IMR-90 (cell line): ENCODE measurements at regions not wholly inside any gene's neighbourhood (a gene's known extent, or its start where the extent isn't known, plus 50 kb on each side); places are given as distances from the start of the nearest gene placed in this dataset.

ENCODE experiments used
- ATAC-seq: fragments of 200-7000 bp; cut with Tn5 transposase; 2 replicates; pipeline ENCODE4 v1.9.1; 2020; ENCODE audit warnings: low read depth, mild to moderate bottlenecking, moderate library complexity
- BruUV-seq: library from RNA; stranded (reverse); fragments of 400-500 nt; replicated peaks from 2 replicates; lab custom pipeline; 2021; lab: Mats Ljungman, UMichigan
- CTCF ChIA-PET: fragments of 300-600 bp; formaldehyde crosslinking; extraction: SDS; loops from one replicate; lab custom pipeline; 2021; ENCODE audit warnings: antibody characterized with exemption; lab: Yijun Ruan, JAX
- POLR2A ChIA-PET: fragments of 300-600 bp; sonication (Branson Sonifier 250); formaldehyde crosslinking; loops from one replicate; lab custom pipeline; 2022; ENCODE audit warnings: antibody characterized with exemption; ENCODE audit not compliant: unreplicated experiment; lab: Charles Lee
- DNase-seq: peaks from one replicate; pipeline ENCODE4 v3.0.0; 2013
- H2AFZ ChIP-seq: replicated peaks from 2 replicates; pipeline ENCODE3; 2013; ENCODE audit warnings: low read length, mild to moderate bottlenecking; ENCODE audit not compliant: poor library complexity
- H2AK5ac ChIP-seq: 2 replicates; pipeline ENCODE4 v1.6.1; 2013; ENCODE audit warnings: low read depth, low read length, inconsistent platforms
- H2AK9ac ChIP-seq: replicated peaks from 2 replicates; pipeline ENCODE3; 2013; ENCODE audit warnings: mild to moderate bottlenecking, low read depth, low read length, moderate library complexity; ENCODE audit not compliant: poor library complexity
- H2BK120ac ChIP-seq: 2 replicates; pipeline ENCODE4 v1.6.1; 2013; ENCODE audit warnings: low read depth, low read length, inconsistent platforms
- H2BK15ac ChIP-seq: 3 replicates; pipeline ENCODE4 v1.6.1; 2013; ENCODE audit warnings: low read depth, low read length, inconsistent platforms
- H2BK20ac ChIP-seq: 2 replicates; pipeline ENCODE4 v1.6.1; 2013; ENCODE audit warnings: low read depth, mild to moderate bottlenecking, inconsistent platforms, low read length, moderate library complexity
- H2BK5ac ChIP-seq: 2 replicates; pipeline ENCODE4 v1.6.1; 2013; ENCODE audit warnings: mild to moderate bottlenecking, low read depth, low read length, inconsistent platforms; ENCODE audit not compliant: poor library complexity, severe bottlenecking
- H3K14ac ChIP-seq: replicated peaks from 2 replicates; pipeline ENCODE4 v1.6.1; 2013; ENCODE audit warnings: low read depth, low read length, inconsistent platforms
- H3K18ac ChIP-seq: 2 replicates; pipeline ENCODE4 v1.6.1; 2013; ENCODE audit warnings: low read depth, low read length, control low read depth
- H3K23ac ChIP-seq: 2 replicates; pipeline ENCODE4 v1.6.1; 2013; ENCODE audit warnings: low read depth, low read length, inconsistent platforms
- H3K27ac ChIP-seq: 2 replicates; pipeline ENCODE4 v1.5.1; 2013; ENCODE audit warnings: mild to moderate bottlenecking, control low read depth, low read length; ENCODE audit not compliant: insufficient read depth
- H3K27me3 ChIP-seq: 2 replicates; pipeline ENCODE4 v1.6.1; 2013; ENCODE audit warnings: low read length; ENCODE audit not compliant: control insufficient read depth, insufficient read depth
- H3K36me3 ChIP-seq: 2 replicates; pipeline ENCODE4 v1.6.1; 2013; ENCODE audit warnings: low read length, mixed read lengths; ENCODE audit not compliant: control insufficient read depth, insufficient read depth
- H3K4ac ChIP-seq: 2 replicates; pipeline ENCODE4 v1.6.1; 2013; ENCODE audit warnings: low read depth, low read length, inconsistent platforms
- H3K4me1 ChIP-seq: 2 replicates; pipeline ENCODE4 v1.6.1; 2013; ENCODE audit warnings: low read length, mixed read lengths; ENCODE audit not compliant: control insufficient read depth, insufficient read depth
- H3K4me2 ChIP-seq: 2 replicates; pipeline ENCODE4 v1.6.1; 2013; ENCODE audit warnings: low read depth, mild to moderate bottlenecking, control low read depth, low read length, moderate library complexity
- H3K4me3 ChIP-seq: 2 replicates; pipeline ENCODE4 v1.5.1; 2013; ENCODE audit warnings: low read depth, mild to moderate bottlenecking, control low read depth, low read length, moderate library complexity; ENCODE audit not compliant: insufficient read depth
- H3K56ac ChIP-seq: 2 replicates; pipeline ENCODE4 v1.6.1; 2013; ENCODE audit warnings: low read length, inconsistent platforms; ENCODE audit not compliant: insufficient read depth; ENCODE audit errors: extremely low read depth
- H3K79me1 ChIP-seq, 2 experiments: 2 replicates each; pipeline ENCODE4 v1.6.1; 2013; ENCODE audit warnings: low read length in 2 of 2, inconsistent platforms in 1 of 2, low read depth in 1 of 2
- H3K9ac ChIP-seq: 2 replicates; pipeline ENCODE4 v1.6.1; 2013; ENCODE audit warnings: low read depth, low read length, control low read depth
- H3K9me1 ChIP-seq: 2 replicates; pipeline ENCODE4 v1.6.1; 2013; ENCODE audit warnings: low read length, inconsistent platforms; ENCODE audit not compliant: insufficient read depth
- H3K9me3 ChIP-seq: 2 replicates; pipeline ENCODE4 v1.6.1; 2013; ENCODE audit warnings: low read length; ENCODE audit not compliant: control insufficient read depth, insufficient read depth
- H4K20me1 ChIP-seq: 2 replicates; pipeline ENCODE4 v1.6.1; 2013; ENCODE audit warnings: low read length, inconsistent platforms; ENCODE audit not compliant: insufficient read depth
- H4K5ac ChIP-seq: 2 replicates; pipeline ENCODE4 v1.6.1; 2013; ENCODE audit warnings: mild to moderate bottlenecking, low read depth, low read length, control low read depth
- H4K8ac ChIP-seq, 2 experiments: 2 replicates each; pipeline ENCODE4 v1.6.1; 2013; ENCODE audit warnings: low read depth in 2 of 2, low read length in 2 of 2, control low read depth in 1 of 2, inconsistent platforms in 1 of 2
- H4K91ac ChIP-seq: 2 replicates; pipeline ENCODE4 v1.6.1; 2013; ENCODE audit warnings: low read depth, low read length, inconsistent platforms; ENCODE audit not compliant: insufficient read depth
- BHLHE40 ChIP-seq: fragments of 150-350 bp; IDR thresholded peaks from 2 replicates; pipeline ENCODE4 v1.6.1; 2016; ENCODE audit warnings: mild to moderate bottlenecking, low read depth, low read length
- MAZ ChIP-seq: IDR thresholded peaks from 2 replicates; pipeline ENCODE4 v1.6.1; 2012; ENCODE audit warnings: low read depth, mild to moderate bottlenecking, low read length, improper control_type of control experiment, moderate library complexity, borderline replicate concordance
- WGBS, 2 experiments: methylation state at CpG; one replicate each; pipeline versions ENCODE4 v1.1.5 to v1.1.7; 2013; ENCODE audit warnings: missing lambda C conversion rate in 2 of 2; ENCODE audit not compliant: insufficient read length in 1 of 2; ENCODE audit errors: extremely low coverage in 2 of 2; 5-methylcytosine and 5-hydroxymethylcytosine counted together
- dilution Hi-C: fragments of 300-500 bp; cut with HindIII; formaldehyde crosslinking; loops from one replicate; pipeline ENCODE4 v1.14.3; 2018; ENCODE audit warnings: low sequenced_read_pairs; ENCODE audit not compliant: unreplicated experiment
- in situ Hi-C: fragments of 300-500 bp; cut with MboI; formaldehyde crosslinking; loops from 3 replicates; pipeline ENCODE4 v1.14.3; 2019; ENCODE audit warnings: low sequenced_read_pairs, inconsistent platforms, mixed read lengths
- intact Hi-C: fragments of 100-400 bp; cut with micrococcal nuclease; formaldehyde crosslinking; loops from 2 replicates; pipeline ENCODE4 v1.10.0; 2022

DNA sequence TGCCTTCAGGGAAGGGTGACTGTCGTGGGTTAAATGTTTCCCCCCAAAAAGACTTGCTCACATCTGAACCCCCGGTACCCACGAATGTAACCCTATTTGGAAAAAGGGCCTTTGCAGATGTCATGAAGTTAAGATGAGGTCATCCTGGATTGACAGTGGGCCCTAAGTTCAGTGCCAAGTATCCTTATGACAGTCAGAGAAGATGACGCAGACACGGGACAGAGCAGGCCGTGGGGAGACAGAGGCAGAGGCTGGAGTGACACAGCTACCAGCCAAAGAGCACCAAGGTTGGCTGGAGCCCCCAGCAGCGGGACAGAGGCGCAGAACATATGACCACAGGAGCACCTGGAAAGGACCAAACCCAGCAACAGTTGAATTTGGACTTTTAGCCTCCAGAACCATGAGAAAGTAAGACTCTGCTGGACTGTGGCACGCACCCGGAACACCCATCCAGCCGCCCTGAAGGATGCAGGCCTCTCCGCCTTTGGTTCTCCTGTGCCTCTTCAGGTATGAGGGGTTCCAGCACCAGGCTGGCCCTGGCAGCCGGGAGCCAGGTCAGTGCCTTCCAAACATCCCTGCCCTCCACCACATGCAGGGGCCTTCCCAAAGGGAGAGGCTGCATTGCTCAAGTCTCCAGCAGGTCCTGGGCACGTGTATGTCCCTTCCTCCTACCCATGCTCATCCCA, 104.0 kb downstream of the FOXL1 start:
- Histone ChIP-seq H3K4me2 (no peak overlapping the region), H3K4me1 (peaks cover 8% of the 10 kb centered on the region), H4K8ac (no peak overlapping the region), H2BK120ac (peak overlapping the region; percentile 71), H4K20me1 (no peaks in the 10 kb centered on the region), H3K79me1 (no peaks in the 10 kb centered on the region; a peak in 1 of 4 replicates), H3K9me1 (no peaks in the 10 kb centered on the region; the same call in none of the 2 replicates), H2AK5ac (peak overlapping the region; percentile 87), H4K5ac (no peak overlapping the region), H2BK20ac (peak overlapping the region; percentile 71; the same call in 1 of the 2 replicates), H3K56ac (no peak overlapping the region), H2BK5ac (no peak overlapping the region), H3K23ac (no peak overlapping the region), H3K27me3 (no peaks in the 10 kb centered on the region; the same call in 1 of the 2 replicates), H3K36me3 (no peaks in the 10 kb centered on the region), H3K9me3 (no peaks in the 10 kb centered on the region), H3K18ac (no peak overlapping the region), H2AFZ (peak overlapping the region; percentile 69), H2AK9ac (no peak overlapping the region), H3K9ac (no peak overlapping the region), H3K14ac (0 out of 2 replicates have a peak overlapping the region, but pooled peaks have one; percentile 56), H2BK15ac (peak overlapping the region; percentile 30; the same call in 1 of the 3 replicates), H3K27ac (no peak overlapping the region), H4K91ac (no peak overlapping the region), H3K4ac (peak overlapping the region; percentile 66), H3K4me3 (no peak overlapping the region)
- ATAC-seq (no peak), DNase-seq (no peak)
- CTCF ChIA-PET, result no interaction called here
- no peak for TF ChIP-seq BHLHE40
- TF ChIP-seq MAZ, result no peak
- POLR2A ChIA-PET, result no interaction called here
- dilution Hi-C loops (no loop called here), in situ Hi-C loops (no loop called here), intact Hi-C loops (no loop called here)
- no TSS peak for BruUV-seq
- WGBS, 2 experiments, result 98% methylated on average over 9 of the region's 14 CpGs; no CpG with 5 or more reads in 1 of the 2 experiments
